Right lobe of liver (tissue), 6 donors: ENCODE measurements at regions not wholly inside any gene's neighbourhood (a gene's known extent, or its start where the extent isn't known, plus 50 kb on each side); places are given as distances from the start of the nearest gene placed in this dataset.

Experiments
- ATAC-seq, 4 donors: fragments of 200-7000 bp; cut with Tn5 transposase; one replicate each; pipeline ENCODE4 v1.9.1; 2020; ENCODE audit warnings: mild to moderate bottlenecking in 4 of 4, moderate library complexity in 4 of 4
- DNase-seq, 3 donors: peaks; one replicate each; pipeline ENCODE4 v3.0.0-alpha.2; 2020
- H3K27ac ChIP-seq, 3 donors: fragments of 200-600 bp; one replicate each; pipeline ENCODE4 v1.8.0; 2022
- H3K27me3 ChIP-seq, 2 donors: fragments of 200-600 bp; one replicate each; pipeline ENCODE4 v1.8.0; 2022
- H3K36me3 ChIP-seq, 4 donors: fragments of 200-600 bp; sonication (generic) in 1 of 4; one replicate each; pipeline versions ENCODE4 v1.5.1 to v1.8.0; 2017 to 2022; ENCODE audit warnings: control low read depth in 1 of 4
- H3K4me1 ChIP-seq, 4 donors: fragments of 200-600 bp; sonication (generic) in 1 of 4; one replicate each; pipeline versions ENCODE4 v1.5.1 to v1.8.0; 2017 to 2022; ENCODE audit warnings: control low read depth in 1 of 4
- H3K4me3 ChIP-seq, 3 donors: fragments of 200-600 bp; one replicate each; pipeline ENCODE4 v1.8.0; 2022
- H3K9me3 ChIP-seq, 4 donors: fragments of 200-600 bp; sonication (generic) in 1 of 4; one replicate each; pipeline versions ENCODE4 v1.5.1 to v1.8.0; 2017 to 2022; ENCODE audit warnings: control low read depth in 1 of 4
- CTCF ChIP-seq, 4 donors: fragments of 200-600 bp in 3 of 4; fragments of 450-650 bp in 1 of 4; IDR thresholded peaks; one replicate each; pipeline versions ENCODE4 v1.5.1 to v1.8.0; 2016 to 2022; ENCODE audit warnings: antibody characterized with exemption in 4 of 4, mild to moderate bottlenecking in 2 of 4
- POLR2A ChIP-seq: fragments of 450-650 bp; IDR thresholded peaks from one replicate; pipeline ENCODE4 v1.6.1; 2017; ENCODE audit warnings: antibody characterized with exemption, mild to moderate bottlenecking
- WGBS: methylation state at CpG from one replicate; pipeline ENCODE4 v1.1.6; 2018; ENCODE audit warnings: low coverage, low lambda C conversion rate; ENCODE audit not compliant: insufficient coverage; ENCODE audit errors: missing lambda C conversion rate; 5-methylcytosine and 5-hydroxymethylcytosine counted together
- intact Hi-C, 2 donors: fragments of 100-400 bp; cut with DNase I; formaldehyde crosslinking; loops; one replicate each; pipeline versions ENCODE4 v1.11.2 to v1.14.1; 2022
- donor health status: DM: no; HTN: yes; CAD: no.
- donor health status: DM: no; HTN: no; CAD: no.
- donor health status: DM: no; HTN: no; CAD: no.
- donor health status: DM: no; HTN: yes; CAD: no.
- donor health status: DM: no; HTN: yes; CAD: no.

DNA sequence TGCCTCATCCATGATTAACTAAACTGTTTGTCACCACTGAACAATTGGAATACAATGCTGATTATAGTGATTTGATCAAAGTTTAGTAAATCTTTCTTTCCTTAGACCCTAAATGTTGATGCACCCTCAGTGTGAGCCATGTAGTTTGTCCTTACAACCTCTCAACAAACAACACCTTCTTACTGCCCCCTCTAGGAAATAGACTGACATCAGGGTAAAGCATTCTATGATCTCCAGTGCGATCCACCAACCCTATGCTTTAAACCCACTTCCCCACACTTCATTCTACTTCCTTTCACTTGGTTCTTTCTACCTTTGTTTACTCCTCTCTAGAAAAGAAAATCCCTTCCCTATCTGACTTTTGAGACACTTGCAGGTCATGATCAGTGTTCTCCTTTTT is 1842.5 kb upstream of the PRR20A start:
- Histone ChIP-seq H3K27ac (no peak overlapping the region), H3K4me3 (no peak overlapping the region), H3K9me3 (no peaks in the 10 kb centered on the region), H3K27me3 (no peaks in the 10 kb centered on the region), H3K36me3 (no peaks in the 10 kb centered on the region), H3K4me1 (no peaks in the 10 kb centered on the region)
- intact Hi-C loops, result no loop called here
- TF ChIP-seq POLR2A (no peak), CTCF (IDR thresholded peaks at IDR 0.05) (no peak)
- 54% methylated on average over 1 of the region's 1 CpG for WGBS
- ATAC-seq (no peak), DNase-seq (no peak)

DNA sequence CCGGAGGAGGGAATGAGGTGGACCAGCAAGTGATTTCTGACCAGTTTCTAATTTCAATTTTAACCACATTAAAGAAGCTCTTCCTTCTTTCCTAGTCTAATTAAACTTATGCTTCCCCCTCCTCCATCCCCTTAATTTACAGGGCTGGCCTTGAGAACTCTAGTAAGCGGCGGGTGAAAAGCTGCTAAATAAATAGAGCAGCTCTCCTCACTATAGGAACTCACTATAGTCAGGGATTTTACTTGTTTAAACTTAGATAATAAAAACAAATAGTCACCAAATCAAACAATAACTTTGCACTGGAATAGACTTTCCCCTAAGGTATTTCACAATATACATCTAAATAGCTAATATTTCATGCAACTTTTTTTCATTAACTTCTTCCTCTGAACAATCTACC is 1838.2 kb upstream of the PRR20A start:
- no peak for DNase-seq
- H3K9me3 ChIP-seq, result no peaks in the 10 kb centered on the region
- intact Hi-C loops, result no loop called here
- WGBS, result 22% methylated on average over 3 of the region's 3 CpGs
- no peak overlapping the region for H3K4me3 ChIP-seq
- ATAC-seq, result peak in 1 of 4 donors; percentile 51
- H3K4me1 ChIP-seq, result no peaks in the 10 kb centered on the region
- TF ChIP-seq POLR2A, result no peak
- no peak for TF ChIP-seq CTCF (IDR thresholded peaks at IDR 0.05)
- no peak overlapping the region for H3K27ac ChIP-seq
- H3K27me3 ChIP-seq, result no peaks in the 10 kb centered on the region
- H3K36me3 ChIP-seq, result no peaks in the 10 kb centered on the region

GRCh38 chr13:55307909-55308308 is 1832.8 kb upstream of the PRR20A start:
- 67% methylated on average over 3 of the region's 3 CpGs for WGBS
- H3K4me1 ChIP-seq, result no peaks in the 10 kb centered on the region
- no peak overlapping the region for H3K4me3 ChIP-seq
- ATAC-seq (no peak), DNase-seq (no peak)
- TF ChIP-seq POLR2A (no peak), CTCF (IDR thresholded peaks at IDR 0.05) (no peak)
- no peaks in the 10 kb centered on the region for H3K9me3 ChIP-seq
- no peaks in the 10 kb centered on the region for H3K27me3 ChIP-seq
- no peaks in the 10 kb centered on the region for H3K36me3 ChIP-seq
- intact Hi-C loops, result no loop called here
- no peak overlapping the region for H3K27ac ChIP-seq

DNA sequence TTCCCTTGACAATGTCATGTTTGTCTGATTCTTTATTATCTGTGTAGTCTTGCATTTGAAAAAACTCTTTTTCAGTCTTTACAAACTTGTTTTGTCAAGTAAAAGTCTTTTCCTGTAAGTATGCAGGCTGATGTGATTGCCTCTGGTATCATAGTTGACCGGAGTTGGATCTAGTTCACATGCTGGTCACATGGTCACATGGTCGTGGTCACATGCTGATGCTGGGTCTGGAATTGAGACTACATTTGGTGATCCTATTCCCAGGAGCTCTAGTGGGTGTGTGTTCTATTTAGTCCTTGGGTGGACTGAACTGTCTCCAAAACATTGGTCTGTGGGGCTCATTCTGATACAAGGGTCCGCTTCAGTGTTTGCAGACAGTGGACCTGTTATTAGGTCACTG is 1798.8 kb upstream of the PRR20A start:
- no peak for TF ChIP-seq POLR2A
- no peak for TF ChIP-seq CTCF (IDR thresholded peaks at IDR 0.05)
- 45% methylated on average over 2 of the region's 3 CpGs for WGBS
- Histone ChIP-seq H3K27me3 (no peaks in the 10 kb centered on the region), H3K9me3 (no peaks in the 10 kb centered on the region), H3K4me3 (no peak overlapping the region), H3K4me1 (no peaks in the 10 kb centered on the region), H3K36me3 (no peaks in the 10 kb centered on the region), H3K27ac (no peak overlapping the region)
- intact Hi-C loops, result no loop called here
- DNase-seq (no peak), ATAC-seq (no peak)

GRCh38 chr13:55345224-55345623 is 1795.5 kb upstream of the PRR20A start:
- 67% methylated on average over 4 of the region's 4 CpGs for WGBS
- DNase-seq, result no peak
- Histone ChIP-seq H3K9me3 (no peaks in the 10 kb centered on the region), H3K4me3 (no peak overlapping the region), H3K27ac (no peak overlapping the region), H3K4me1 (no peaks in the 10 kb centered on the region), H3K36me3 (no peaks in the 10 kb centered on the region), H3K27me3 (no peaks in the 10 kb centered on the region)
- TF ChIP-seq POLR2A, result no peak
- no peak for TF ChIP-seq CTCF (IDR thresholded peaks at IDR 0.05)
- intact Hi-C loops, result no loop called here
- ATAC-seq, result no peak
